ENCODE measurements at regions not wholly inside any gene's neighbourhood (a gene's known extent, or its start where the extent isn't known, plus 50 kb on each side); places are given as distances from the start of the nearest gene placed in this dataset.

DNA sequence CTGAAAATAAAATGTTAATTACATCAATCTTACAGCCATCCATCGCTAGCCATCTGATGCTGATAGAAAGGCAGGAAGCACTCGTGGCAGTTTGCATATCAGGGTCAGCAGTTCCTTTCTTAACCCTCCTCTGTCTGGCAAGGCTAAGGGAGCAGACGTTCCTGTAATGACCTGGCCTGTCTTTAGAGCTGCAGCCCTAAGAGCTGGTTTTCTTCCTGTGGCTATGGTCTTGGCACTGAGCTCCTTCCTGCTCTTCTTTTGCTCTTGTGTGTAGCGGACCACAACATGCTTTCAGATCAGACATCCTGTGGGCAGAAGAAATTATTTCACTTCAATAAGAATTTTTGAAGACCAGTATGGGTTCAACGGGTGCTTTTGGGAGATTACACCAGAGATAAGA is 170.4 kb downstream of the DAD1 start:
- H3K4me1 ChIP-seq (ENCODE audit: control insufficient read depth, insufficient read depth, low read length) = no peaks in the 10 kb centered on the region
- no peak overlapping the region for H3K27ac ChIP-seq (ENCODE audit: low read length)
- no peaks in the 10 kb centered on the region for H3K27me3 ChIP-seq (ENCODE audit: control insufficient read depth, insufficient read depth, low read length)
- H3K4me3 ChIP-seq (ENCODE audit: low read depth in 2 of 2, low read length in 2 of 2) = no peak overlapping the region
- DNase-seq (ENCODE audit: low read depth, low spot score) = no peak
- intact Hi-C loops (cut with micrococcal nuclease; ENCODE audit: unreplicated experiment) = no loop called here
- ChIA-PET POLR2A (no interaction called here), CTCF (no interaction called here)
- no peak for ATAC-seq
- H3K9me3 ChIP-seq (ENCODE audit: control insufficient read depth, insufficient read depth, low read depth, low read length) = no peaks in the 10 kb centered on the region
- in situ Hi-C loops (cut with HindIII; ENCODE audit: low pct_unique_long_range_greater_than_20kb, low sequenced_read_pairs) = no loop called here
- TF ChIP-seq POLR2AphosphoS5 (IDR thresholded peaks at IDR 0.05; ENCODE audit: low read depth, low read length) = no peak
- no peaks in the 10 kb centered on the region for H3K36me3 ChIP-seq (ENCODE audit: control insufficient read depth, insufficient read depth, low read length)
- no TSS peak for BruUV-seq (replicated peaks)

DNA sequence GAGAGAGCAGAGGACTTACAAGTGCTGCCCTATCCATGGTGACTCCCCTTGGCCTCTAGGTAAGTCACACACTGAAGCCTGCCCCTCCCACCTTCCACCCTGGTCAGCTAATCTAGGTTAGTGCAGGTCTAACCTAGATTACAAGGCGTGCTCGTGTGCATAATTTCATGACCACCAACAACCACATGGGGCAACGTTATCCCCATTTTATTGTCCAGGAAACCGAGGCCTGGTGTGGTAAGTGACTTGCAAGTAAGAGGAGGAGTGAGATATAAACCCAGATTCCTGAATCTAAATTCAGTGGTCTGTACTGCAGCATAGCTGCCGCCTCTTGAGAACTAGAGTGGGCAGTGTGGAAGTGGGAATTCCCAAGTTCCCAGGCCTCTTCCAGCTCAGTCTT is 171.1 kb downstream of the DAD1 start:
- ATAC-seq (no peak), DNase-seq (ENCODE audit: low read depth, low spot score) (no peak)
- Histone ChIP-seq H3K27me3 (ENCODE audit: control insufficient read depth, insufficient read depth, low read length) (no peaks in the 10 kb centered on the region), H3K4me3 (ENCODE audit: low read depth in 2 of 2, low read length in 2 of 2) (no peak overlapping the region), H3K36me3 (ENCODE audit: control insufficient read depth, insufficient read depth, low read length) (no peaks in the 10 kb centered on the region), H3K9me3 (ENCODE audit: control insufficient read depth, insufficient read depth, low read depth, low read length) (no peaks in the 10 kb centered on the region), H3K27ac (ENCODE audit: low read length) (no peak overlapping the region), H3K4me1 (ENCODE audit: control insufficient read depth, insufficient read depth, low read length) (no peaks in the 10 kb centered on the region)
- CTCF ChIA-PET = no interaction called here
- TF ChIP-seq, protein P1, sequence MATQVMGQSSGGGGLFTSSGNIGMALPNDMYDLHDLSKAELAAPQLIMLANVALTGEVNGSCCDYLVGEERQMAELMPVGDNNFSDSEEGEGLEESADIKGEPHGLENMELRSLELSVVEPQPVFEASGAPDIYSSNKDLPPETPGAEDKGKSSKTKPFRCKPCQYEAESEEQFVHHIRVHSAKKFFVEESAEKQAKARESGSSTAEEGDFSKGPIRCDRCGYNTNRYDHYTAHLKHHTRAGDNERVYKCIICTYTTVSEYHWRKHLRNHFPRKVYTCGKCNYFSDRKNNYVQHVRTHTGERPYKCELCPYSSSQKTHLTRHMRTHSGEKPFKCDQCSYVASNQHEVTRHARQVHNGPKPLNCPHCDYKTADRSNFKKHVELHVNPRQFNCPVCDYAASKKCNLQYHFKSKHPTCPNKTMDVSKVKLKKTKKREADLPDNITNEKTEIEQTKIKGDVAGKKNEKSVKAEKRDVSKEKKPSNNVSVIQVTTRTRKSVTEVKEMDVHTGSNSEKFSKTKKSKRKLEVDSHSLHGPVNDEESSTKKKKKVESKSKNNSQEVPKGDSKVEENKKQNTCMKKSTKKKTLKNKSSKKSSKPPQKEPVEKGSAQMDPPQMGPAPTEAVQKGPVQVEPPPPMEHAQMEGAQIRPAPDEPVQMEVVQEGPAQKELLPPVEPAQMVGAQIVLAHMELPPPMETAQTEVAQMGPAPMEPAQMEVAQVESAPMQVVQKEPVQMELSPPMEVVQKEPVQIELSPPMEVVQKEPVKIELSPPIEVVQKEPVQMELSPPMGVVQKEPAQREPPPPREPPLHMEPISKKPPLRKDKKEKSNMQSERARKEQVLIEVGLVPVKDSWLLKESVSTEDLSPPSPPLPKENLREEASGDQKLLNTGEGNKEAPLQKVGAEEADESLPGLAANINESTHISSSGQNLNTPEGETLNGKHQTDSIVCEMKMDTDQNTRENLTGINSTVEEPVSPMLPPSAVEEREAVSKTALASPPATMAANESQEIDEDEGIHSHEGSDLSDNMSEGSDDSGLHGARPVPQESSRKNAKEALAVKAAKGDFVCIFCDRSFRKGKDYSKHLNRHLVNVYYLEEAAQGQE (IDR thresholded peaks at IDR 0.05; ENCODE audit: insufficient read depth in 1 of 2, low read depth in 2 of 2, low read length in 1 of 2) = no peak
- TF ChIP-seq, protein P2, sequence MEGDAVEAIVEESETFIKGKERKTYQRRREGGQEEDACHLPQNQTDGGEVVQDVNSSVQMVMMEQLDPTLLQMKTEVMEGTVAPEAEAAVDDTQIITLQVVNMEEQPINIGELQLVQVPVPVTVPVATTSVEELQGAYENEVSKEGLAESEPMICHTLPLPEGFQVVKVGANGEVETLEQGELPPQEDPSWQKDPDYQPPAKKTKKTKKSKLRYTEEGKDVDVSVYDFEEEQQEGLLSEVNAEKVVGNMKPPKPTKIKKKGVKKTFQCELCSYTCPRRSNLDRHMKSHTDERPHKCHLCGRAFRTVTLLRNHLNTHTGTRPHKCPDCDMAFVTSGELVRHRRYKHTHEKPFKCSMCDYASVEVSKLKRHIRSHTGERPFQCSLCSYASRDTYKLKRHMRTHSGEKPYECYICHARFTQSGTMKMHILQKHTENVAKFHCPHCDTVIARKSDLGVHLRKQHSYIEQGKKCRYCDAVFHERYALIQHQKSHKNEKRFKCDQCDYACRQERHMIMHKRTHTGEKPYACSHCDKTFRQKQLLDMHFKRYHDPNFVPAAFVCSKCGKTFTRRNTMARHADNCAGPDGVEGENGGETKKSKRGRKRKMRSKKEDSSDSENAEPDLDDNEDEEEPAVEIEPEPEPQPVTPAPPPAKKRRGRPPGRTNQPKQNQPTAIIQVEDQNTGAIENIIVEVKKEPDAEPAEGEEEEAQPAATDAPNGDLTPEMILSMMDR (IDR thresholded peaks at IDR 0.05) = no peak
- in situ Hi-C loops (cut with HindIII; ENCODE audit: low pct_unique_long_range_greater_than_20kb, low sequenced_read_pairs) = no loop called here
- POLR2A ChIA-PET = no interaction called here
- intact Hi-C loops (cut with micrococcal nuclease; ENCODE audit: unreplicated experiment) = no loop called here
- no TSS peak for BruUV-seq (replicated peaks)

DNA sequence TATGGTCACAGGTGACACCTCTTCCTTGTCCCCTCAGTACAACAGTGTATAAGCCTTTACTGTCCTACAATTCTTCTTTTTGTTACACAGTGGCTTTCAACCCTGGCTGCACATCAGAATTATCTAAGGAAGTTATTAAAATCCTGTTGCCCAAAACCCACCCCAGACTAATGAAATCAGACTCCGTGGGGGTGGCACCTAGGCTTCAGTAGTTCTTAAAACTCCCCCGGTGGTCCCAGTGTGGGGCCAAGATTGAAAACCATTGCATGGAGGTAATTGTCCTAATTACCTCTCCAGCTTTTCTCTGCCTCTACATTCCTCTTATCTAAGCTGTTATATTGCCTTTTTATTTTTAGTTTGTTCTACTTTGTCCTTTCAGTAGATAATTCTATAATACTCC is 172.8 kb downstream of the DAD1 start:
- Histone ChIP-seq H3K27ac (ENCODE audit: low read length) (no peak overlapping the region), H3K9me3 (ENCODE audit: control insufficient read depth, insufficient read depth, low read depth, low read length) (no peaks in the 10 kb centered on the region), H3K4me1 (ENCODE audit: control insufficient read depth, insufficient read depth, low read length) (no peaks in the 10 kb centered on the region), H3K27me3 (ENCODE audit: control insufficient read depth, insufficient read depth, low read length) (no peaks in the 10 kb centered on the region), H3K36me3 (ENCODE audit: control insufficient read depth, insufficient read depth, low read length) (no peaks in the 10 kb centered on the region), H3K4me3 (ENCODE audit: low read depth in 2 of 2, low read length in 2 of 2) (no peak overlapping the region)
- TF ChIP-seq, protein P1 (IDR thresholded peaks at IDR 0.05; ENCODE audit: insufficient read depth in 1 of 2, low read depth in 2 of 2, low read length in 1 of 2) = no peak
- TF ChIP-seq SIN3A (IDR thresholded peaks at IDR 0.05; ENCODE audit: borderline replicate concordance, insufficient read depth, low read depth, low read length) (no peak), TCF7L2 (IDR thresholded peaks at IDR 0.05; ENCODE audit: low read depth, low read length) (no peak), POLR2AphosphoS5 (IDR thresholded peaks at IDR 0.05; ENCODE audit: low read depth, low read length) (no peak)
- TF ChIP-seq, protein P2 (IDR thresholded peaks at IDR 0.05) = no peak
- intact Hi-C loops (cut with micrococcal nuclease; ENCODE audit: unreplicated experiment) = no loop called here
- no peak for DNase-seq (ENCODE audit: low read depth, low spot score)
- CTCF ChIA-PET = no interaction called here
- in situ Hi-C loops (cut with HindIII; ENCODE audit: low pct_unique_long_range_greater_than_20kb, low sequenced_read_pairs) = no loop called here
- ATAC-seq = no peak
- no TSS peak for BruUV-seq (replicated peaks)
- POLR2A ChIA-PET = no interaction called here
